Endothelial cell of umbilical vein (primary cell): ENCODE measurements at regions not wholly inside any gene's neighbourhood (a gene's known extent, or its start where the extent isn't known, plus 50 kb on each side); places are given as distances from the start of the nearest gene placed in this dataset.

Source experiments
- EZH2 ChIP-seq: IDR thresholded peaks from 2 replicates; pipeline ENCODE4 v1.6.1; 2012; ENCODE audit warnings: borderline replicate concordance, low read depth, mild to moderate bottlenecking, moderate library complexity, low read length, inconsistent platforms; ENCODE audit not compliant: severe bottlenecking
- FOS ChIP-seq: IDR thresholded peaks from 2 replicates; pipeline ENCODE4 v1.6.1; 2011; ENCODE audit warnings: mild to moderate bottlenecking, low read length, moderate library complexity, borderline replicate concordance; ENCODE audit not compliant: insufficient read depth
- JUN ChIP-seq: IDR thresholded peaks from 2 replicates; pipeline ENCODE4 v1.6.1; 2011; ENCODE audit warnings: borderline replicate concordance, low read depth; ENCODE audit not compliant: insufficient read length, insufficient read depth
- MYC ChIP-seq: IDR thresholded peaks from one replicate; pipeline ENCODE4 v1.6.1; 2011; ENCODE audit warnings: mild to moderate bottlenecking, low read depth, low read length
- POLR2A ChIP-seq: IDR thresholded peaks from 2 replicates; pipeline ENCODE4 v1.6.1; 2012; ENCODE audit warnings: low read depth, mild to moderate bottlenecking, control low read depth, low read length
- POLR2AphosphoS5 ChIP-seq: IDR thresholded peaks from 2 replicates; pipeline ENCODE4 v1.6.1; 2012; ENCODE audit warnings: low read depth, mild to moderate bottlenecking, control low read depth, low read length, moderate library complexity; ENCODE audit not compliant: insufficient read depth
- TF ChIP-seq, protein P1 (sequence below), 2 donors: IDR thresholded peaks; 1 replicate in 1 of 2; 2 replicates in 1 of 2; pipeline ENCODE4 v1.5.1; 2011; ENCODE audit warnings: low read length in 2 of 2, mild to moderate bottlenecking in 2 of 2, moderate library complexity in 2 of 2, control low read depth in 1 of 2, inconsistent platforms in 1 of 2, low read depth in 1 of 2; ENCODE audit not compliant: insufficient read depth in 1 of 2; ENCODE audit errors: extremely low read depth in 1 of 2
- TF ChIP-seq, protein P2 (sequence below): IDR thresholded peaks from 2 replicates; pipeline ENCODE4 v1.6.1; 2011; ENCODE audit not compliant: insufficient read depth, insufficient read length

DNA sequence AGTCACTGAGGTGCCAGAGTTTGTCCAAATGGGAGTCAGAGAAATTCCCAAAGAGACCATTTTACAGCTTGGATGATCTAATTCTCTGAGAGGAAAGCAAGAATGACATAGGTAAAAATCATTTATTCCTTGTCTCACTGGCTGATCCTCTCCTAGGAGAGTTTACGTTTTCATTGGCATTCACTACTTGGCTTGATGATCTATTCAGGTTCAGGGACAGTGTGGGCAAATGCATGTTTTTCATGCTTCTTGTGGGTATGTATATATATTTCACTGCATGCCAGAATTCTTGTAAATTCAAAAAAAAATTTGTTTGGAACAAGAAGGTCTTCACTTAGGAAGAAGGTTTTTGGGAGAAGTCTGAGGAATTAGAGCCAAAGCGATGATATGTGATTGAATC, 403.4 kb upstream of the JAG1 start:
- TF ChIP-seq POLR2A = no peak
- TF ChIP-seq, protein P1, sequence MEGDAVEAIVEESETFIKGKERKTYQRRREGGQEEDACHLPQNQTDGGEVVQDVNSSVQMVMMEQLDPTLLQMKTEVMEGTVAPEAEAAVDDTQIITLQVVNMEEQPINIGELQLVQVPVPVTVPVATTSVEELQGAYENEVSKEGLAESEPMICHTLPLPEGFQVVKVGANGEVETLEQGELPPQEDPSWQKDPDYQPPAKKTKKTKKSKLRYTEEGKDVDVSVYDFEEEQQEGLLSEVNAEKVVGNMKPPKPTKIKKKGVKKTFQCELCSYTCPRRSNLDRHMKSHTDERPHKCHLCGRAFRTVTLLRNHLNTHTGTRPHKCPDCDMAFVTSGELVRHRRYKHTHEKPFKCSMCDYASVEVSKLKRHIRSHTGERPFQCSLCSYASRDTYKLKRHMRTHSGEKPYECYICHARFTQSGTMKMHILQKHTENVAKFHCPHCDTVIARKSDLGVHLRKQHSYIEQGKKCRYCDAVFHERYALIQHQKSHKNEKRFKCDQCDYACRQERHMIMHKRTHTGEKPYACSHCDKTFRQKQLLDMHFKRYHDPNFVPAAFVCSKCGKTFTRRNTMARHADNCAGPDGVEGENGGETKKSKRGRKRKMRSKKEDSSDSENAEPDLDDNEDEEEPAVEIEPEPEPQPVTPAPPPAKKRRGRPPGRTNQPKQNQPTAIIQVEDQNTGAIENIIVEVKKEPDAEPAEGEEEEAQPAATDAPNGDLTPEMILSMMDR (IDR thresholded peaks at IDR 0.05; ENCODE audit: extremely low read depth in 1 of 2, insufficient read depth in 1 of 2, low read depth in 1 of 2, low read length in 2 of 2) = no peak
- TF ChIP-seq JUN = no peak
- no peak for TF ChIP-seq EZH2
- TF ChIP-seq, protein P2, sequence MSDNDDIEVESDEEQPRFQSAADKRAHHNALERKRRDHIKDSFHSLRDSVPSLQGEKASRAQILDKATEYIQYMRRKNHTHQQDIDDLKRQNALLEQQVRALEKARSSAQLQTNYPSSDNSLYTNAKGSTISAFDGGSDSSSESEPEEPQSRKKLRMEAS = no peak
- no peak for TF ChIP-seq POLR2AphosphoS5
- no peak for TF ChIP-seq MYC
- TF ChIP-seq FOS = no peak
